CD4-positive, alpha-beta T cell treated with Interferon gamma for 1 hour (primary cell): ENCODE measurements at regions not wholly inside any gene's neighbourhood (a gene's known extent, or its start where the extent isn't known, plus 50 kb on each side); places are given as distances from the start of the nearest gene placed in this dataset.

Experiments
- DNase-seq: peaks from one replicate; pipeline ENCODE4 v3.0.0-alpha.2; 2020

GRCh38 chr2:126356631-126357030 is 299.3 kb upstream of the GYPC start:
- DNase-seq, result no peak

- DNase-seq, result no peak
These were observed 297.8 kb upstream of the GYPC start for GRCh38 chr2:126358122-126358521.

GRCh38 chr2:126359494-126359893 is 296.5 kb upstream of the GYPC start:
- no peak for DNase-seq

GRCh38 chr2:126367361-126367760 is 288.6 kb upstream of the GYPC start:
- no peak for DNase-seq

GRCh38 chr2:126368758-126369157 is 287.2 kb upstream of the GYPC start:
- DNase-seq, result no peak

- no peak for DNase-seq
These were observed 285.8 kb upstream of the GYPC start for GRCh38 chr2:126370201-126370600.

GRCh38 chr2:126372406-126372805 is 283.6 kb upstream of the GYPC start:
- DNase-seq, result no peak

- no peak for DNase-seq
These were observed 277.8 kb upstream of the GYPC start for GRCh38 chr2:126378176-126378575.

- no peak for DNase-seq
These were observed 274.9 kb upstream of the GYPC start for GRCh38 chr2:126381091-126381490.

GRCh38 chr2:126382998-126383397 is 273.0 kb upstream of the GYPC start:
- DNase-seq, result no peak

GRCh38 chr2:126383800-126384199 is 272.2 kb upstream of the GYPC start:
- no peak for DNase-seq

- DNase-seq, result no peak
These were observed 270.5 kb upstream of the GYPC start for GRCh38 chr2:126385441-126385840.

- no peak for DNase-seq
These were observed 270.0 kb upstream of the GYPC start for GRCh38 chr2:126385983-126386382.

- DNase-seq, result no peak
These were observed 266.5 kb upstream of the GYPC start for GRCh38 chr2:126389446-126389845.

- DNase-seq, result no peak
These were observed 263.1 kb upstream of the GYPC start for GRCh38 chr2:126392889-126393288.

- no peak for DNase-seq
These were observed 257.0 kb upstream of the GYPC start for GRCh38 chr2:126399001-126399400.

GRCh38 chr2:126403039-126403628 is 252.8 kb upstream of the GYPC start:
- no peak for DNase-seq

GRCh38 chr2:126406267-126406666 is 249.7 kb upstream of the GYPC start:
- no peak for DNase-seq

GRCh38 chr2:126408671-126409070 is 247.3 kb upstream of the GYPC start:
- no peak for DNase-seq

- DNase-seq, result no peak
These were observed 246.1 kb upstream of the GYPC start for GRCh38 chr2:126409850-126410249.

GRCh38 chr2:126413079-126413478 is 242.9 kb upstream of the GYPC start:
- no peak for DNase-seq

- no peak for DNase-seq
These were observed 236.6 kb upstream of the GYPC start for GRCh38 chr2:126419403-126419802.

- no peak for DNase-seq
These were observed 230.0 kb upstream of the GYPC start for GRCh38 chr2:126425943-126426342.

GRCh38 chr2:126429103-126429502 is 226.9 kb upstream of the GYPC start:
- DNase-seq, result no peak

- DNase-seq, result no peak
These were observed 224.8 kb upstream of the GYPC start for GRCh38 chr2:126431136-126431535.

GRCh38 chr2:126436411-126436810 is 219.5 kb upstream of the GYPC start:
- no peak for DNase-seq
